ENCODE measurements at regions not wholly inside any gene's neighbourhood (a gene's known extent, or its start where the extent isn't known, plus 50 kb on each side); places are given as distances from the start of the nearest gene placed in this dataset.

- DNase-seq = no peak
Measured at GRCh38 chr5:159422910-159423309, 92.6 kb upstream of the IL12B start.

- no peak for DNase-seq
Measured at GRCh38 chr5:159424123-159424522, 93.8 kb upstream of the IL12B start.

GRCh38 chr5:159426694-159427093 is 96.4 kb upstream of the IL12B start:
- no peak for DNase-seq

GRCh38 chr5:159427180-159428012 is 97.1 kb upstream of the IL12B start:
- DNase-seq = no peak

GRCh38 chr5:159430361-159431012 is 100.2 kb upstream of the IL12B start:
- no peak for DNase-seq

- no peak for DNase-seq
Measured at GRCh38 chr5:159435855-159436254, 105.6 kb upstream of the IL12B start.

GRCh38 chr5:159438092-159438491 is 107.8 kb upstream of the IL12B start:
- DNase-seq = no peak

GRCh38 chr5:159439002-159439401 is 108.7 kb upstream of the IL12B start:
- no peak for DNase-seq

GRCh38 chr5:159440235-159440634 is 109.9 kb upstream of the IL12B start:
- no peak for DNase-seq

GRCh38 chr5:159440968-159441367 is 110.7 kb upstream of the IL12B start:
- DNase-seq = no peak

GRCh38 chr5:159441441-159441840 is 111.2 kb upstream of the IL12B start:
- DNase-seq = no peak

- DNase-seq = no peak
Measured at GRCh38 chr5:159442206-159442850, 112.0 kb upstream of the IL12B start.

- no peak for DNase-seq
Measured at GRCh38 chr5:159444441-159445082, 114.3 kb upstream of the IL12B start.

- DNase-seq = no peak
Measured at GRCh38 chr5:159447116-159447515, 116.8 kb upstream of the IL12B start.

GRCh38 chr5:159448841-159449407 is 118.6 kb upstream of the IL12B start:
- DNase-seq = no peak

- no peak for DNase-seq
Measured at GRCh38 chr5:159449925-159450324, 119.6 kb upstream of the IL12B start.

GRCh38 chr5:159450417-159450816 is 120.1 kb upstream of the IL12B start:
- no peak for DNase-seq

GRCh38 chr5:159451197-159452052 is 121.1 kb upstream of the IL12B start:
- no peak for DNase-seq

GRCh38 chr5:159452480-159453167 is 122.3 kb upstream of the IL12B start:
- DNase-seq = no peak

GRCh38 chr5:159453209-159453608 is 122.9 kb upstream of the IL12B start:
- no peak for DNase-seq

- DNase-seq = no peak
Measured at GRCh38 chr5:159456261-159456660, 126.0 kb upstream of the IL12B start.
